ENCODE measurements at regions not wholly inside any gene's neighbourhood (a gene's known extent, or its start where the extent isn't known, plus 50 kb on each side); places are given as distances from the start of the nearest gene placed in this dataset.

DNA sequence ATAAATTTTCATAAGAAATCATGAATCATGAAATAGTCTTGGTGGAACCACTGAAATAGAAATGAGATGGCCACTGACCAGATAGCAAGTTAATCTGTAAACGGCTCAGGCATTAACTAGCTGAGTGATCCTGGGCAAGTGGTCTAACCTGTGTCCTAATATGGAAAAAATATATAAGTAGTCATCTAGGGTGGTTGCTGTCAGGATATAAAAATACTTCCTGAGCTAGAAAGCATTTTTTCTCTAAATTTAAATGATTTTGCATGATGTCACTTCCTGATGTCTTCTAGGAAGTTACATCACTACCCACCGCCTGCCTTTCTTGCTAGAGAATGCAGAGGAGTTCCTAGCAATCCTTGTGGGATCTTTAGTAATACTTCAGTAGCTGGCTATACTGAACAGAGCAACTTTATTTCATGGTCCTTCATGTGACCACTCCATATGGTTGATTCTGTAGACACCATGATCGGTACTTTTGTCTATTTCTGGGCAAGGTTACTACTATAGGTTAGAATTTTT lies 228.1 kb upstream of the CEP162 start:
- no peak for DNase-seq (ENCODE audit: extremely low spot score, unreplicated experiment)

DNA sequence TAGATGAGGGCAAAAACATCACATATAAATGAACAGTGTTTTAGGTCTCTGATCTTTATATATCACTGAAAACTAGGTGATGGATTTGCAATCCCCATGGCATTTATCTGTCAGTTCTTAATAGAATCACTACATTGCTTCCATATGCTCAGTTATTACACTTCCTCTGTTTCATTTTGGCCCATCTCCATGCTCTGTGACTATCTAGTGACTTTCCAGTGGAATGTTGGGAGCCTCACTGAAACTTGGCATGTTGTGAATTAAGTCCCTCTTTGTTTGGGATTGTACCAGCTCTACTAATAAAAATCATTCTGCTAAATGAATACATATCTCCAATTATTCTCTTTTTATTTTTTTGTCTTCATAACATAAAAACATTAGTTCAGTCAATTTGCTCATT lies 226.1 kb upstream of the CEP162 start:
- H3K4me3 Mint-ChIP-seq (ENCODE audit: unreplicated experiment), result no peak overlapping the region
- TF ChIP-seq, protein P1, sequence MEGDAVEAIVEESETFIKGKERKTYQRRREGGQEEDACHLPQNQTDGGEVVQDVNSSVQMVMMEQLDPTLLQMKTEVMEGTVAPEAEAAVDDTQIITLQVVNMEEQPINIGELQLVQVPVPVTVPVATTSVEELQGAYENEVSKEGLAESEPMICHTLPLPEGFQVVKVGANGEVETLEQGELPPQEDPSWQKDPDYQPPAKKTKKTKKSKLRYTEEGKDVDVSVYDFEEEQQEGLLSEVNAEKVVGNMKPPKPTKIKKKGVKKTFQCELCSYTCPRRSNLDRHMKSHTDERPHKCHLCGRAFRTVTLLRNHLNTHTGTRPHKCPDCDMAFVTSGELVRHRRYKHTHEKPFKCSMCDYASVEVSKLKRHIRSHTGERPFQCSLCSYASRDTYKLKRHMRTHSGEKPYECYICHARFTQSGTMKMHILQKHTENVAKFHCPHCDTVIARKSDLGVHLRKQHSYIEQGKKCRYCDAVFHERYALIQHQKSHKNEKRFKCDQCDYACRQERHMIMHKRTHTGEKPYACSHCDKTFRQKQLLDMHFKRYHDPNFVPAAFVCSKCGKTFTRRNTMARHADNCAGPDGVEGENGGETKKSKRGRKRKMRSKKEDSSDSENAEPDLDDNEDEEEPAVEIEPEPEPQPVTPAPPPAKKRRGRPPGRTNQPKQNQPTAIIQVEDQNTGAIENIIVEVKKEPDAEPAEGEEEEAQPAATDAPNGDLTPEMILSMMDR (IDR thresholded peaks at IDR 0.05), result no peak
- H3K4me1 Mint-ChIP-seq (ENCODE audit: unreplicated experiment), result peaks cover 8% of the 10 kb centered on the region
- no peaks in the 10 kb centered on the region for H3K36me3 Mint-ChIP-seq (ENCODE audit: unreplicated experiment)
- no peak overlapping the region for H3K27ac Mint-ChIP-seq (ENCODE audit: unreplicated experiment)
- H3K27me3 Mint-ChIP-seq (ENCODE audit: unreplicated experiment), result no peaks in the 10 kb centered on the region
- H3K9me3 Mint-ChIP-seq (ENCODE audit: unreplicated experiment), result no peaks in the 10 kb centered on the region
- DNase-seq (ENCODE audit: extremely low spot score, unreplicated experiment), result no peak

More for the DNA sequence above, 228.1 kb upstream of the CEP162 start:
- no peak overlapping the region for H3K27ac Mint-ChIP-seq (ENCODE audit: unreplicated experiment)
- no peaks in the 10 kb centered on the region for H3K27me3 Mint-ChIP-seq (ENCODE audit: unreplicated experiment)
- no peak overlapping the region for H3K4me3 Mint-ChIP-seq (ENCODE audit: unreplicated experiment)
- H3K4me1 Mint-ChIP-seq (ENCODE audit: unreplicated experiment), result peaks cover 3% of the 10 kb centered on the region
- TF ChIP-seq, protein P1 (IDR thresholded peaks at IDR 0.05), result no peak
- H3K9me3 Mint-ChIP-seq (ENCODE audit: unreplicated experiment), result no peaks in the 10 kb centered on the region
- no peaks in the 10 kb centered on the region for H3K36me3 Mint-ChIP-seq (ENCODE audit: unreplicated experiment)

DNA sequence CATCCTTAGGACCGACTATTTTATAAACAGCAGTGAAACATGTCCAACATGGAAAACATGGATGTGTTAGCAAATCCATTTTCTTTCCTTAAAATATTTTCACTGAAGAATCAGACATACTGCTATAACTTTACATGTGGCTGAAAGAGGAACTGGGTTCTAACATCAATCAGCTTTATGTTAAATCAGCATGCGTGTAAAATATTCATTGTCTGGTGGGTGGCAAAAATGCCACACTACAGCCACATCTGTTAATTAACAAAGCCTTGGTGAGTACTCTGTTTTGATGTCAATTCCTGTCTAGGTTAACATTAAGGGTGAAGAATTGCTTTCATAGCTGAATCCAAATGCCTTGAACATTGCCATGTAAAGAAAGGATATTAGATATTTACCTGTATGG lies 222.6 kb upstream of the CEP162 start:
- no peak for DNase-seq (ENCODE audit: extremely low spot score, unreplicated experiment)

DNA sequence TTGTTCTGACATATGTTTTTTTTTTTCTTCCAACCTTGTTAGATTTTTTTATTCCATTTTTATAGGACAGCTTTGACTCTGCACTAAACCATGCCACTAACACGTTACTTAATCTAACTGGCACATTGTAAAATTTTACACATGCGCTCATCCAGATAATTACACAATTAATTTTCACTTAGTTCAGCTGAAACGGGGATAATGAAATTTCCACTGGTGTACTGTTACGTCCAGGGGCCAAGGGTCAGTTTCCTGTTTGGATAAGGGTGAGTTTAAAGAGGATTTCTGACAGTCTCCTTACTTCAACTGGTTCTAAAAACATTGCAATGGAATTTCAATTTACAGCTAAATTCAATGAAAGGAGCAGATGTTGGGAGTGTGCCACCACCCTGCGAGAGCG lies 221.8 kb upstream of the CEP162 start:
- Mint-ChIP-seq H3K9me3 (ENCODE audit: unreplicated experiment) (no peaks in the 10 kb centered on the region), H3K4me1 (ENCODE audit: unreplicated experiment) (peaks cover 14% of the 10 kb centered on the region), H3K27ac (ENCODE audit: unreplicated experiment) (no peak overlapping the region), H3K36me3 (ENCODE audit: unreplicated experiment) (no peaks in the 10 kb centered on the region), H3K4me3 (ENCODE audit: unreplicated experiment) (no peak overlapping the region), H3K27me3 (ENCODE audit: unreplicated experiment) (no peaks in the 10 kb centered on the region)
- TF ChIP-seq, protein P1 (IDR thresholded peaks at IDR 0.05), result no peak
- no peak for DNase-seq (ENCODE audit: extremely low spot score, unreplicated experiment)

More for the DNA sequence above, 222.6 kb upstream of the CEP162 start:
- Mint-ChIP-seq H3K27me3 (ENCODE audit: unreplicated experiment) (no peaks in the 10 kb centered on the region), H3K4me3 (ENCODE audit: unreplicated experiment) (no peak overlapping the region), H3K27ac (ENCODE audit: unreplicated experiment) (no peak overlapping the region), H3K4me1 (ENCODE audit: unreplicated experiment) (peaks cover 14% of the 10 kb centered on the region), H3K9me3 (ENCODE audit: unreplicated experiment) (no peaks in the 10 kb centered on the region), H3K36me3 (ENCODE audit: unreplicated experiment) (no peaks in the 10 kb centered on the region)
- TF ChIP-seq, protein P1 (IDR thresholded peaks at IDR 0.05), result no peak

DNA sequence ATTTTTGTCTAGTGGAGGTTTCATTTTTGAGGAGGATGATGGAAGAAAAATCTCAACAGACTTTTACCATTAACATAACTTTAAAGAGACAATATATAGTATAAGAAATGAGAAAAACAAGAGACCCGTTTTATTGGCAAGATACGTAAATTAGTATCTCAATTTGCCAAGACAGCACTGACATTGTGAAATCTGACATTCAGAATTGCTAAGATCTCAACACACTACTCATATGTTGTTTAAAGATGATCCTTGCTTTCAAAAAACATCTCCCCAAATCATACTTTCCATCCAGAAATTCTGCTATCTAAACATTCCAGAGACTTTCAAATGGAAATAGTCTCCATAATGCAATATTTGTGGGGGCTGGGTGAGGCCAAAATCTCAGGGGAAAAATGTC lies 220.9 kb upstream of the CEP162 start:
- Mint-ChIP-seq H3K27me3 (ENCODE audit: unreplicated experiment) (no peaks in the 10 kb centered on the region), H3K9me3 (ENCODE audit: unreplicated experiment) (no peaks in the 10 kb centered on the region), H3K4me3 (ENCODE audit: unreplicated experiment) (no peak overlapping the region), H3K4me1 (ENCODE audit: unreplicated experiment) (peaks cover 14% of the 10 kb centered on the region), H3K27ac (ENCODE audit: unreplicated experiment) (no peak overlapping the region), H3K36me3 (ENCODE audit: unreplicated experiment) (no peaks in the 10 kb centered on the region)
- DNase-seq (ENCODE audit: extremely low spot score, unreplicated experiment), result no peak
- TF ChIP-seq, protein P1 (IDR thresholded peaks at IDR 0.05), result no peak

Measured in osteocyte (in vitro differentiated cells).